ENCODE measurements at regions not wholly inside any gene's neighbourhood (a gene's known extent, or its start where the extent isn't known, plus 50 kb on each side); places are given as distances from the start of the nearest gene placed in this dataset.

GRCh38 chr3:126287171-126287535 lies 70.1 kb downstream of the KLF15 start:
- TF ChIP-seq CTCF (IDR thresholded peaks at IDR 0.05; ENCODE audit: insufficient read depth, low read depth, low read length): no peak
- TF ChIP-seq EZH2 (IDR thresholded peaks at IDR 0.05; ENCODE audit: insufficient read depth, low read length): no peak

Measured in astrocyte (in vitro differentiated cells and primary cell).